NCI-H2107 treated with DMSO at 0.1 percent for 48 hours (cell line): ENCODE measurements at regions not wholly inside any gene's neighbourhood (a gene's known extent, or its start where the extent isn't known, plus 50 kb on each side); places are given as distances from the start of the nearest gene placed in this dataset.

Experiments used
- DNase-seq: peaks from one replicate; lab custom pipeline; 2025; ENCODE audit not compliant: unreplicated experiment; lab: John Stamatoyannopoulos, UW

GRCh38 chr9:75607521-75607920 lies 283.0 kb upstream of the PCSK5 start:
- DNase-seq = no peak

GRCh38 chr9:75609401-75609800 lies 281.1 kb upstream of the PCSK5 start:
- no peak for DNase-seq

- no peak for DNase-seq
These were observed 280.2 kb upstream of the PCSK5 start for GRCh38 chr9:75610246-75610645.

GRCh38 chr9:75612205-75612604 lies 278.3 kb upstream of the PCSK5 start:
- DNase-seq = no peak

- DNase-seq = no peak
These were observed 277.7 kb upstream of the PCSK5 start for GRCh38 chr9:75612754-75613153.

- DNase-seq = peak; percentile 50
These were observed 275.2 kb upstream of the PCSK5 start for GRCh38 chr9:75615284-75615683.

GRCh38 chr9:75616052-75616451 lies 274.4 kb upstream of the PCSK5 start:
- no peak for DNase-seq

- no peak for DNase-seq
These were observed 273.5 kb upstream of the PCSK5 start for GRCh38 chr9:75616841-75617566.

- no peak for DNase-seq
These were observed 267.0 kb upstream of the PCSK5 start for GRCh38 chr9:75623462-75623861.

- DNase-seq = no peak
These were observed 265.5 kb upstream of the PCSK5 start for GRCh38 chr9:75624998-75625397.

- DNase-seq = no peak
These were observed 263.6 kb upstream of the PCSK5 start for GRCh38 chr9:75626860-75627259.

- DNase-seq = no peak
These were observed 261.5 kb upstream of the PCSK5 start for GRCh38 chr9:75628952-75629351.

GRCh38 chr9:75633451-75634057 lies 256.9 kb upstream of the PCSK5 start:
- DNase-seq = no peak

GRCh38 chr9:75636427-75637045 lies 253.9 kb upstream of the PCSK5 start:
- no peak for DNase-seq

GRCh38 chr9:75639971-75640610 lies 250.4 kb upstream of the PCSK5 start:
- no peak for DNase-seq

- no peak for DNase-seq
These were observed 248.0 kb upstream of the PCSK5 start for GRCh38 chr9:75642522-75642921.

GRCh38 chr9:75644649-75645048 lies 245.8 kb upstream of the PCSK5 start:
- no peak for DNase-seq

- DNase-seq = no peak
These were observed 242.4 kb upstream of the PCSK5 start for GRCh38 chr9:75648034-75648433.

- no peak for DNase-seq
These were observed 241.4 kb upstream of the PCSK5 start for GRCh38 chr9:75649060-75649459.

GRCh38 chr9:75651709-75652108 lies 238.8 kb upstream of the PCSK5 start:
- DNase-seq = no peak

GRCh38 chr9:75653335-75653734 lies 237.1 kb upstream of the PCSK5 start:
- no peak for DNase-seq

GRCh38 chr9:75653750-75654149 lies 236.7 kb upstream of the PCSK5 start:
- DNase-seq = no peak
